ENCODE measurements at regions not wholly inside any gene's neighbourhood (a gene's known extent, or its start where the extent isn't known, plus 50 kb on each side); places are given as distances from the start of the nearest gene placed in this dataset.

- no peak for DNase-seq (ENCODE audit: low read depth, low spot score)
- Histone ChIP-seq H3K27me3 (ENCODE audit: control insufficient read depth, insufficient read depth, low read length) (no peaks in the 10 kb centered on the region), H3K4me3 (ENCODE audit: low read depth, low read length) (no peak overlapping the region), H3K27ac (ENCODE audit: low read depth, low read length) (no peak overlapping the region), H3K9me3 (ENCODE audit: control insufficient read depth, insufficient read depth, low read length) (no peaks in the 10 kb centered on the region)
- ChIA-PET CTCF (interaction anchor here (2.0 kb wide), 1 partner anchor 265 kb away, joined by 6 read pairs; no protein-coding TSS in a partner anchor), POLR2A (no interaction called here)
- TF ChIP-seq, protein P1, sequence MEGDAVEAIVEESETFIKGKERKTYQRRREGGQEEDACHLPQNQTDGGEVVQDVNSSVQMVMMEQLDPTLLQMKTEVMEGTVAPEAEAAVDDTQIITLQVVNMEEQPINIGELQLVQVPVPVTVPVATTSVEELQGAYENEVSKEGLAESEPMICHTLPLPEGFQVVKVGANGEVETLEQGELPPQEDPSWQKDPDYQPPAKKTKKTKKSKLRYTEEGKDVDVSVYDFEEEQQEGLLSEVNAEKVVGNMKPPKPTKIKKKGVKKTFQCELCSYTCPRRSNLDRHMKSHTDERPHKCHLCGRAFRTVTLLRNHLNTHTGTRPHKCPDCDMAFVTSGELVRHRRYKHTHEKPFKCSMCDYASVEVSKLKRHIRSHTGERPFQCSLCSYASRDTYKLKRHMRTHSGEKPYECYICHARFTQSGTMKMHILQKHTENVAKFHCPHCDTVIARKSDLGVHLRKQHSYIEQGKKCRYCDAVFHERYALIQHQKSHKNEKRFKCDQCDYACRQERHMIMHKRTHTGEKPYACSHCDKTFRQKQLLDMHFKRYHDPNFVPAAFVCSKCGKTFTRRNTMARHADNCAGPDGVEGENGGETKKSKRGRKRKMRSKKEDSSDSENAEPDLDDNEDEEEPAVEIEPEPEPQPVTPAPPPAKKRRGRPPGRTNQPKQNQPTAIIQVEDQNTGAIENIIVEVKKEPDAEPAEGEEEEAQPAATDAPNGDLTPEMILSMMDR (IDR thresholded peaks at IDR 0.05; ENCODE audit: low read depth, low read length), result no peak
Measured at GRCh38 chr4:18081708-18082107, 60.2 kb upstream of the LCORL start.

DNA sequence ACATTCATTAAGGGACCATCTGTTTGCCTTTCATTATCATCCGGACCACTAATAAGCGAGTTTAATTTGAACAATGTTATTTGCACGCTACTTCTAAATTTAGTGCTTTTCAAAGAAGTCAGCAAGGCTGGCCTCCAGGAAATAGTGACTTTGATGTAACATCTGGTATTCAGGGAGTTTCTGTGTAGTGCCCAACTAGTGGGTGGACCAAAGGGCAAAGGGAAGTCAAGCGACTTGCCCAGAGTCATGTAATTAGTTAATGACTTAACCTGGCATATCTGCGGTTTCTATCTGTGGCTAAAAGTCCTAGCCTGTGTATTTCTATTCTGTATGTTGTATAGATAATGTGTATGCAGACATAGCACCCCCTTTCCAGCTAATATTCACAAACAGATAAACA, 56.3 kb upstream of the LCORL start:
- TF ChIP-seq, protein P1 (IDR thresholded peaks at IDR 0.05; ENCODE audit: low read depth, low read length), result no peak
- ChIA-PET POLR2A (no interaction called here), CTCF (no interaction called here)
- H3K27ac ChIP-seq (ENCODE audit: low read depth, low read length), result no peak overlapping the region
- no peaks in the 10 kb centered on the region for H3K27me3 ChIP-seq (ENCODE audit: control insufficient read depth, insufficient read depth, low read length)
- H3K9me3 ChIP-seq (ENCODE audit: control insufficient read depth, insufficient read depth, low read length), result no peaks in the 10 kb centered on the region
- DNase-seq (ENCODE audit: low read depth, low spot score), result no peak
- H3K4me3 ChIP-seq (ENCODE audit: low read depth, low read length), result no peak overlapping the region

GRCh38 chr4:18075823-18076433, 54.4 kb upstream of the LCORL start:
- no peaks in the 10 kb centered on the region for H3K9me3 ChIP-seq (ENCODE audit: control insufficient read depth, insufficient read depth, low read length)
- DNase-seq (ENCODE audit: low read depth, low spot score), result no peak
- ChIA-PET POLR2A (no interaction called here), CTCF (interaction anchor here (0.6 to 1.2 kb wide), 2 partner anchors 15 to 259 kb away, joined by 3 to 4 read pairs; no protein-coding TSS in a partner anchor)
- no peak overlapping the region for H3K4me3 ChIP-seq (ENCODE audit: low read depth, low read length)
- TF ChIP-seq, protein P1 (IDR thresholded peaks at IDR 0.05; ENCODE audit: low read depth, low read length), result no peak; the same call in 1 of the 2 replicates
- no peak overlapping the region for H3K27ac ChIP-seq (ENCODE audit: low read depth, low read length)
- H3K27me3 ChIP-seq (ENCODE audit: control insufficient read depth, insufficient read depth, low read length), result no peaks in the 10 kb centered on the region

DNA sequence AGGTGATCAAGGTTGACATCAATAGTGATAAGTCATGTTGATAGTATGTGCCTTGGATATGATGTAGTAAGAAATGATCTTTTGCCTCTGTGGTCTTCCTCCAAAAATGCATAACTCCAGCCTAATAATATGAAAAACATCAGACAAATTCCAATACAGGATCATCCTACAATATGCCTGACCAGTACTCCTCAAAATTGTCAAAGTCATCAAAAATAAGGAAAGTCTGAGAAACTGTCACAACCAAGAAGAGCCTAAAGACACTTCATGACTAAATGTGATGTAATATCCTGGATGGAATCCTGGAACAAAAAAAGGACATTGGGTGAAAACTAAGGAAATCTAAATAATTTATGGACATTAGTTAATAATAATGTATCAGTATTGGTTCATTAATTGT, 50.3 kb upstream of the LCORL start:
- DNase-seq (ENCODE audit: low read depth, low spot score), result no peak
- no peaks in the 10 kb centered on the region for H3K27me3 ChIP-seq (ENCODE audit: control insufficient read depth, insufficient read depth, low read length)
- H3K27ac ChIP-seq (ENCODE audit: low read depth, low read length), result no peak overlapping the region
- POLR2A ChIA-PET, result no interaction called here
- TF ChIP-seq, protein P1 (IDR thresholded peaks at IDR 0.05; ENCODE audit: low read depth, low read length), result no peak
- no peaks in the 10 kb centered on the region for H3K9me3 ChIP-seq (ENCODE audit: control insufficient read depth, insufficient read depth, low read length)
- no peak overlapping the region for H3K4me3 ChIP-seq (ENCODE audit: low read depth, low read length)
- CTCF ChIA-PET, result no interaction called here

Small RNA genes in the stretch of these regions (small RNA-seq; reads per million reads assigned to genes)
- gene RNA5SP157 (ENCODE audit: insufficient read length, low read depth), result 0.81 reads per million
